ENCODE measurements at regions not wholly inside any gene's neighbourhood (a gene's known extent, or its start where the extent isn't known, plus 50 kb on each side); places are given as distances from the start of the nearest gene placed in this dataset.

GRCh38 chr3:164687902-164688301 lies 390.4 kb downstream of the SI start:
- TF ChIP-seq CTCF (conservative IDR thresholded peaks at IDR 0.05; ENCODE audit: low read depth, low read length) (no peak), EZH2 (IDR thresholded peaks at IDR 0.05; ENCODE audit: borderline replicate concordance, low read depth, low read length, poor library complexity, severe bottlenecking) (no peak)

All from A673 (cell line).